Kidney (tissue), 13 donors: ENCODE measurements at regions not wholly inside any gene's neighbourhood (a gene's known extent, or its start where the extent isn't known, plus 50 kb on each side); places are given as distances from the start of the nearest gene placed in this dataset.

Experiments used
- DNase-seq, 5 donors: peaks; one replicate each; pipeline ENCODE4 v3.0.0-alpha.2; 2013 to 2020
- FAIRE-seq: peaks from 2 replicates; lab custom pipeline; 2012; peaks lifted over from hg19 to GRCh38; lab: Jason Lieb, UNC
- H3K27ac ChIP-seq, 2 donors: one replicate each; pipeline ENCODE4 v1.7.0; 2013; ENCODE audit warnings: low read depth in 2 of 2, low read length in 2 of 2, inconsistent platforms in 1 of 2
- H3K27me3 ChIP-seq: one replicate; pipeline ENCODE4 v1.7.1; 2013; ENCODE audit warnings: low read length, inconsistent platforms; ENCODE audit not compliant: control insufficient read depth, insufficient read depth
- H3K36me3 ChIP-seq, 3 donors: one replicate each; pipeline versions ENCODE4 v1.7.0 to v1.7.1; 2013; ENCODE audit warnings: low read length in 3 of 3, control low read depth in 1 of 3, inconsistent platforms in 1 of 3; ENCODE audit not compliant: insufficient read depth in 3 of 3, control insufficient read depth in 2 of 3
- H3K4me1 ChIP-seq, 3 donors: one replicate each; pipeline versions ENCODE4 v1.7.0 to v1.7.1; 2013; ENCODE audit warnings: low read length in 3 of 3, inconsistent platforms in 1 of 3, low read depth in 1 of 3; ENCODE audit not compliant: control insufficient read depth in 2 of 3, insufficient read depth in 2 of 3
- H3K4me3 ChIP-seq, 3 donors: one replicate each; pipeline versions ENCODE4 v1.7.0 to v1.8.1; 2013; ENCODE audit warnings: low read length in 3 of 3, control low read depth in 1 of 3, inconsistent platforms in 1 of 3
- H3K9ac ChIP-seq, 3 donors: one replicate each; pipeline versions ENCODE4 v1.7.0 to v1.7.1; 2013; ENCODE audit warnings: low read length in 3 of 3, control low read depth in 1 of 3, inconsistent platforms in 1 of 3
- H3K9me3 ChIP-seq, 3 donors: one replicate each; pipeline versions ENCODE4 v1.7.0 to v1.7.1; 2013; ENCODE audit warnings: low read length in 3 of 3, control low read depth in 1 of 3, inconsistent platforms in 1 of 3; ENCODE audit not compliant: control insufficient read depth in 2 of 3, insufficient read depth in 1 of 3
- intact Hi-C: fragments of 100-400 bp; cut with DNase I; formaldehyde crosslinking; loops from one replicate; pipeline ENCODE4 v1.11.1; 2022
- TF ChIP-seq, protein P1 (sequence below): IDR thresholded peaks from 3 replicates; pipeline ENCODE4 v1.5.1; 2012; ENCODE audit warnings: mild to moderate bottlenecking, moderate library complexity, borderline replicate concordance; ENCODE audit not compliant: insufficient read depth; ENCODE audit errors: extremely low read depth
- donor health status: control.
- donor health status: control.
- donor health status: control.
- donor health status: control.
- donor health status: control.
- donor health status: DM: yes; HTN: yes; CAD: no.
- donor health status: Normal renal cell carcinoma (clear cell type).

DNA sequence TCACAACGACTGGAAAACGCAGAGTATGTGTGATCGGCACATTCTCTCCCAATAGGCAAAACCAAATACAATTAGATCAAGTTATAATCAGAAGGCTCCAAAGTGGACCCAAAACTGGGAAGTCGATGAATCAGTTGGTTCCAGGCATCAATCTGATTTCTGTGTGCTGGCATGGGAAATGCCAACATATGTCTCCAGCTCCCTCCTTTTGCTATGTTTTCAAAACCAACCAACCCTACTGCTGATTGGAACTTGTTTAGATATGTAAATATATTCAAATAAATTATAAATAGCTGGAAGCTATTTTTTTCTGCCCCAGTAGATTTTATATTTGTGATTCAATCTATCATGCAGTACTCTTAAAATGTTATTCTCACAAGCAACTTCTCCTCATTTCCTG, 284.2 kb downstream of the HS3ST3B1 start:
- no peak overlapping the region for H3K4me3 ChIP-seq
- intact Hi-C loops: no loop called here
- H3K9me3 ChIP-seq: no peaks in the 10 kb centered on the region
- H3K27me3 ChIP-seq: no peaks in the 10 kb centered on the region
- no peak overlapping the region for H3K27ac ChIP-seq
- no peaks in the 10 kb centered on the region for H3K36me3 ChIP-seq
- H3K9ac ChIP-seq: no peak overlapping the region
- no peak for DNase-seq
- TF ChIP-seq, protein P1, sequence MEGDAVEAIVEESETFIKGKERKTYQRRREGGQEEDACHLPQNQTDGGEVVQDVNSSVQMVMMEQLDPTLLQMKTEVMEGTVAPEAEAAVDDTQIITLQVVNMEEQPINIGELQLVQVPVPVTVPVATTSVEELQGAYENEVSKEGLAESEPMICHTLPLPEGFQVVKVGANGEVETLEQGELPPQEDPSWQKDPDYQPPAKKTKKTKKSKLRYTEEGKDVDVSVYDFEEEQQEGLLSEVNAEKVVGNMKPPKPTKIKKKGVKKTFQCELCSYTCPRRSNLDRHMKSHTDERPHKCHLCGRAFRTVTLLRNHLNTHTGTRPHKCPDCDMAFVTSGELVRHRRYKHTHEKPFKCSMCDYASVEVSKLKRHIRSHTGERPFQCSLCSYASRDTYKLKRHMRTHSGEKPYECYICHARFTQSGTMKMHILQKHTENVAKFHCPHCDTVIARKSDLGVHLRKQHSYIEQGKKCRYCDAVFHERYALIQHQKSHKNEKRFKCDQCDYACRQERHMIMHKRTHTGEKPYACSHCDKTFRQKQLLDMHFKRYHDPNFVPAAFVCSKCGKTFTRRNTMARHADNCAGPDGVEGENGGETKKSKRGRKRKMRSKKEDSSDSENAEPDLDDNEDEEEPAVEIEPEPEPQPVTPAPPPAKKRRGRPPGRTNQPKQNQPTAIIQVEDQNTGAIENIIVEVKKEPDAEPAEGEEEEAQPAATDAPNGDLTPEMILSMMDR: no peak
- no peak for FAIRE-seq
- H3K4me1 ChIP-seq: no peaks in the 10 kb centered on the region

DNA sequence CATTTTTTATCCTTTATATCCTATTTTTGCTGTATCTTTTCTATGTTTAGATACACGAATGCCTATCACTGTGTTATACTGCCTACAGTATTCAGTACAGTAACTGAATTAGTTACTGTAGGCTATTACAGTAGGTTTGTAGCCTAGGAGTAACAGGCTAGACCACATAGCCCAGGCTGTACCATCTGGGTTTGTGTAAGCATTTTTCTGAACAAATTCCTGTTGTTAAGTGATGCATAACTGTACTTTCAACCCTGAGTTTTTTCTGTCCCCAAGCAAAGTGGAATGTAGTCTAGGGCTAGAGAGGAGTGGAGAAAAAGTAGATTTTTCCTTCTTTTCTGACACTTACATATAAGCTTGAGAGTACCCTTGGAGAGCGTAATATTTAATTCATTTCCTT, 282.1 kb downstream of the HS3ST3B1 start:
- no peak overlapping the region for H3K27ac ChIP-seq
- DNase-seq (peak in 3 of 5 donors; percentile 16 to 57 (median 52)), FAIRE-seq (no peak)
- no peaks in the 10 kb centered on the region for H3K9me3 ChIP-seq
- no peaks in the 10 kb centered on the region for H3K36me3 ChIP-seq
- H3K27me3 ChIP-seq: no peaks in the 10 kb centered on the region
- H3K4me3 ChIP-seq: no peak overlapping the region
- H3K9ac ChIP-seq: no peak overlapping the region
- H3K4me1 ChIP-seq: no peaks in the 10 kb centered on the region
- intact Hi-C loops: no loop called here
- TF ChIP-seq, protein P1: no peak

DNA sequence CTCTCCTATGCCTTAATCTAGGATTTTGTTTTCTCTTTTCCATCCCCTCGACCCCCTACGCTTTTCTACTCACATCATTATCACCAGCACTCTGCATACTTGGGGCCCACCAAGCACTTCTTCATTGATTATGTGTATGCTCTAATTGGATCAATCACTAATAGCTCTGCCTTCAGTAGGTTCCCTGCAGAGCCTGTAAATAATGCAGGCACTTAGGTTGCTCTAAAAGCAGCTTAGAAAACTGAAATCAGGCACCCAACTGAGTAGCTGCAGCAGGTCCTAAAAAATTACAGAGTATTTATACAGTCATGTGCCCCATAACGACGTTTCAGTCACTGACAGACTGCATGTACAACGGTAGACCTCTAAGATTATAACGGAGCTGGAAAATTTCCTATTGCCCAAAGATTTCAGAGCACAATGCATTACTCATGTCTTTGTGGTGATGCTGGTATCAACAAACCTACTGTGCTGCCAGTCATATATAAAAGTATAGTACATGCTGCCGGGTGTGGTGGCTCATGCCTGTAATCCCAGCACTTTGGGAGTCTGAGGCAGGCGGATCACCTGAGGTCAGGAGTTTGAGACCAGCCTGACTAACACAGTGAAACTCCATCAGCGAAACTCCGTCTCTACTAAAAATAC, 280.4 kb downstream of the HS3ST3B1 start:
- H3K4me1 ChIP-seq: no peaks in the 10 kb centered on the region
- no peak overlapping the region for H3K9ac ChIP-seq
- no peak overlapping the region for H3K4me3 ChIP-seq
- no peaks in the 10 kb centered on the region for H3K36me3 ChIP-seq
- H3K9me3 ChIP-seq: no peaks in the 10 kb centered on the region
- intact Hi-C loops: no loop called here
- H3K27me3 ChIP-seq: no peaks in the 10 kb centered on the region
- TF ChIP-seq, protein P1: no peak
- DNase-seq (no peak), FAIRE-seq (no peak)
- H3K27ac ChIP-seq: no peak overlapping the region

DNA sequence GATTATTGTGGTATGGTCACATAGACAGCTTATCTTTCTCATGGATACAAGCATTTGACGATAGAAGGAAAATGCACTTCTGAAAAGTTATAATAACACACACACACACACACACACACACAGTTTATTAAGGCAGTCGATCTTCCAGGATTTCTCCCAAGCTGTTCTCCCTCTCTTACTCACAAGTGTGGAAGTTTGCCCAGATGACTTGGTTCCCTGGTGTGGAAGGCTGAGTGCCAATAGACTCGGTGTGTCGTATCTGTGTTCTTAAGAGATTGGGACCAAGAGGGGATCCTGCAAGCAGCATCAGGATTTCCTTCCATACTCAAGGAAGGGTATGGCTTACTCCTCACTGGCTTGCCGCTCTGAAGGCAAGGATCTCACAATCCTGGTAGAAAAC, 279.6 kb downstream of the HS3ST3B1 start:
- Histone ChIP-seq H3K9ac (no peak overlapping the region), H3K27ac (no peak overlapping the region), H3K27me3 (no peaks in the 10 kb centered on the region), H3K4me3 (no peak overlapping the region), H3K4me1 (no peaks in the 10 kb centered on the region), H3K9me3 (no peaks in the 10 kb centered on the region), H3K36me3 (no peaks in the 10 kb centered on the region)
- intact Hi-C loops: no loop called here
- no peak for DNase-seq
- TF ChIP-seq, protein P1: no peak
- FAIRE-seq: no peak
